Left renal pelvis (tissue), 4 donors: ENCODE measurements at regions not wholly inside any gene's neighbourhood (a gene's known extent, or its start where the extent isn't known, plus 50 kb on each side); places are given as distances from the start of the nearest gene placed in this dataset.

ENCODE experiments used
- DNase-seq, 4 donors: peaks; one replicate each; pipeline ENCODE4 v3.0.0-alpha.2; 2013; ENCODE audit warnings: low read depth in 4 of 4, low spot score in 3 of 4

GRCh38 chr1:58430421-58431275, 115.9 kb downstream of the OMA1 start:
- no peak for DNase-seq

- no peak for DNase-seq
These were observed 119.6 kb downstream of the OMA1 start for GRCh38 chr1:58426918-58427317.

GRCh38 chr1:58422436-58422835, 124.1 kb downstream of the OMA1 start:
- no peak for DNase-seq

GRCh38 chr1:58418283-58419228, 128.0 kb downstream of the OMA1 start:
- no peak for DNase-seq

- no peak for DNase-seq
These were observed 134.4 kb downstream of the OMA1 start for GRCh38 chr1:58412071-58412580.

- no peak for DNase-seq
These were observed 136.6 kb downstream of the OMA1 start for GRCh38 chr1:58409890-58410289.

GRCh38 chr1:58409336-58409735, 137.2 kb downstream of the OMA1 start:
- no peak for DNase-seq

GRCh38 chr1:58406301-58407071, 140.0 kb downstream of the OMA1 start:
- DNase-seq, result no peak

- DNase-seq, result no peak
These were observed 140.9 kb downstream of the OMA1 start for GRCh38 chr1:58405660-58406059.

- no peak for DNase-seq
These were observed 142.6 kb downstream of the OMA1 start for GRCh38 chr1:58403894-58404293.

GRCh38 chr1:58402444-58402843, 144.1 kb downstream of the OMA1 start:
- DNase-seq, result no peak

- no peak for DNase-seq
These were observed 144.5 kb downstream of the OMA1 start for GRCh38 chr1:58401991-58402390.

GRCh38 chr1:58399176-58399575, 147.3 kb downstream of the OMA1 start:
- no peak for DNase-seq

- no peak for DNase-seq
These were observed 147.8 kb downstream of the OMA1 start for GRCh38 chr1:58398714-58399113.

GRCh38 chr1:58397187-58397820, 149.2 kb downstream of the OMA1 start:
- no peak for DNase-seq

- no peak for DNase-seq
These were observed 150.4 kb downstream of the OMA1 start for GRCh38 chr1:58396150-58396549.

- DNase-seq, result no peak
These were observed 151.2 kb downstream of the OMA1 start for GRCh38 chr1:58395355-58395754.

- DNase-seq, result no peak
These were observed 154.4 kb downstream of the OMA1 start for GRCh38 chr1:58392083-58392482.

GRCh38 chr1:58391514-58391913, 155.0 kb downstream of the OMA1 start:
- DNase-seq, result no peak

- no peak for DNase-seq
These were observed 155.5 kb downstream of the OMA1 start for GRCh38 chr1:58391056-58391455.
